ENCODE measurements at regions not wholly inside any gene's neighbourhood (a gene's known extent, or its start where the extent isn't known, plus 50 kb on each side); places are given as distances from the start of the nearest gene placed in this dataset.
"Not testable (repeated sequence)": the region's sequence is repeated elsewhere in the genome, so short reads cannot be mapped to it uniquely, and the experiment has no call there.

GRCh38 chr12:66733321-66733720, 54.4 kb upstream of the GRIP1 start:
- FAIRE-seq = no peak

DNA sequence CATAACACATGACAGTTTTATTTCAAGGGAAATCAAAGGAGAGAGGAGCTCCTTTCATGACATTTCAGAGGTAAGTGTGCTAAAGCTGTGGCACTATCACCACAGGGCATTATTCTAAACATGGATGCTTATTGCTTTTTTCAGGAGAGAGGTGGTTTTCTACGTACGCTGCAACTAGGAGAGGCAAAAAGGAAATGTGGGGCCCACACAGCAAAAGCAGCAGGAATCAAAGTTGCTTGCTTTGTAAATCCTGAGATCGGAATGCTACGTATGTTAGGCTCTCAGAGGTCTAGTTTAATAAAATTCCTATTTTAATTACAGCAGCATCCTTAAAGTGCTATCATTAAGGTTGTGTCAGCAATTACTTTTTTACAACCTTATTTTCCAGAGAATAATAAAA, 55.0 kb upstream of the GRIP1 start:
- no peak for FAIRE-seq

- no peak for FAIRE-seq
Measured at GRCh38 chr12:66735275-66735674, 56.4 kb upstream of the GRIP1 start.

- FAIRE-seq = no peak
Measured at GRCh38 chr12:66736931-66737330, 58.1 kb upstream of the GRIP1 start.

DNA sequence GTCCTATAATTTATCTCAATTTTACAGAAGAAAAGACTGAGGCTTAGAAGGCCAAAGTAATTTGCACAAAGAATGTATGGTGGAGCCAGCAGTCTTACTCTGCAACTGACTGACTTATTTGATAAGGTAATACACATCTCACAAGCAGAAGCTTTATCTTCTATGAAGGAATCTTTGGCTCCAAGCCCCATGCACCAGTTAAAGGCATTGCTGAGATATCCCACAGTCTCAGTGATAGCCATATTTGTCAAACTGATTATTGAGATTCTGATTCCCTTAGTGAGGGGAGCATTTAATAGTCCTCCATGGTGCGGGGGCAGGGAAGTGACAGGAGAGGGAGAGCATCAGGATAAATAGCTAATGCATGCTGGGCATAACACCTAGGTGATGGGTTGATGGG, 60.4 kb upstream of the GRIP1 start:
- no peak for FAIRE-seq

DNA sequence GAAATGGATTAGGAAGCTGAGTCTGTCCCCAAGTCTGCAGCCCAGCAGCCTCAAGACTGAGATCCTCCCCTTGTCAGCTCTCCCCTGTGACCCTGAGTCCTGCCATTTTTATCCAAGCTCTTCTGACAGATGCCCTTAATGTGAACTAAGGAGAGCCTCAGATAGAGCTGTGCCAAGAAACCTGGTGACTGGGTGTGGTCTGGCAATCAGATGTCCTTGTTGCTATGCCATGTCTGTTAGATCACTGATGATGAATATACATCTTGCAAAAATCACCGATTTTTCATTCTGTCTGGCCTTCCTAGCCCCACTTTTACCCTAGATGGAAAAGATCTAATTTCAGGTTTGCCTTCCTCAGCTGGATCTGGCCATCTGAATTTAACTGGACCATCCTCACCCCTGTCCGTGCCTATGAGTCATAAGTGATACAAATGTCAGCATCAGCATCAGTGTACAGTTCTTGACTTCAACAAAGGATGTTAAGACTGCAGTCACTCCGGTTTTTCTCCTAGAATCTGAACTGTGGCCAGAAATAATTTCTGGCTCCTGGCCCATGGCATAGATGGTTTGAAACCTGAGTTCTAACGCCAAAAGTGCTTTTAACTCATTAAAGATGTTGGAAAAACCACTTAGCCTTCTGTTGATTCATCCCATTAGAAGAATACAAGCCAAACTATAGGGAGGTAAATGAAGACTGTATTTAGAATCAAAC, 61.2 kb upstream of the GRIP1 start:
- no peak for FAIRE-seq

DNA sequence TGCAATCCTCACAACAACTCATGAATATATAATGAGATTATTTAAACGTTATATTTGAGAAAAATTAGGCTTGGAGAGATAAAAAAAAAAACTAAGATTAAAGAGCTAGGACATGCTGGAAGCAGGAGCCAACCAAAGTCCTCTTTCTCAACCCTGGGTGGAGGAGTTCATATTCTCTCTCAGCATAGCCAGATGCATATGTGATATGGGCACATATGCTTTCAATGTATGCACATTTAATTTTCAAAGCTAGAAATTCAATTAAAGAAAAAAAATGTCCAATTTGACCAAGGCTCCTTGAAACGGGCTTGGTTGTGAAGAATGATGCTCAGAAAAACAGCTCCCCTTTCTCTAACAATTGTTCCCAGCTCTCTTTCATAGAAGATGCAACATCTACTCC, 61.9 kb upstream of the GRIP1 start:
- FAIRE-seq = no peak

- FAIRE-seq = no peak
Measured at GRCh38 chr12:66741919-66742318, 63.0 kb upstream of the GRIP1 start.

DNA sequence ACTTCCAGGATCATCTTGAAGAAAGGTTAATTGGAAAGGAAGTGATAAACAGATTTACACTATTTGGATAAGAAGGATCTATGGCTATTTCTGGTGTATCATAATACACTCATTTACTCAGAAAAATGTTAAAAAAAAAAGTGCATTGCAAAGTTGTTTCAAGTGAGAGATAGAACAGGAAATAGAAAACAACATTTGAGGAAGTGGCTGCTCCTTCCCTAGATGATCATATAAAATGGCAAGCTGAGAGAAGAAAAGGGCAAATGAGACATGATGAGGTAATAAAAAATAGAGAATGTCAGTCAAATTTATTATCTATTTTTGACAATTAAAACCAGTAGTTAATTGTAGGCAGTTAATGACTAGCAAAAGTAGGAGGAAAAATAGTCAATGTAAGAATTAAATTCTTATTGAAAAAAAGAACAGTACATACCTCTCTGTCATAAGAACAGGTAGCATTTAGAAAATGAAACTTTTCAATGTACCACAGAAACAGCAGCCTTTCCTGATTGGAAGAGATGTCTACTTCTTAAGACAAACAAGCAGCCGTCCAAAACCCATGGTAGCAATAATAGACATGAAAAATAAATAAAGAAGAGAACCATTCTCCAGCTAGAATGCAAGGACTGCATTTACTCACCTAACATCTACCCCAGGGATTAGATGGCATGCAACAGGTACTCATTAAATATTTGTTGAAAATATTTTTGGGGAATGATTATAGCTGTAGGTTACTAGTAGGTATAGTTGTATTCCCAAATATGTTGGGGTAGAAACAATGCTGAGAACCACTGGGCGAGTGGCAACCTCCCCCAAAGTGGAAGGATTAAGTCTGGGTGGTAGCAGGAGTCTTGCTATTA, 63.9 kb upstream of the GRIP1 start:
- FAIRE-seq = no peak

GRCh38 chr12:66744461-66744860, 65.6 kb upstream of the GRIP1 start:
- FAIRE-seq = no peak

DNA sequence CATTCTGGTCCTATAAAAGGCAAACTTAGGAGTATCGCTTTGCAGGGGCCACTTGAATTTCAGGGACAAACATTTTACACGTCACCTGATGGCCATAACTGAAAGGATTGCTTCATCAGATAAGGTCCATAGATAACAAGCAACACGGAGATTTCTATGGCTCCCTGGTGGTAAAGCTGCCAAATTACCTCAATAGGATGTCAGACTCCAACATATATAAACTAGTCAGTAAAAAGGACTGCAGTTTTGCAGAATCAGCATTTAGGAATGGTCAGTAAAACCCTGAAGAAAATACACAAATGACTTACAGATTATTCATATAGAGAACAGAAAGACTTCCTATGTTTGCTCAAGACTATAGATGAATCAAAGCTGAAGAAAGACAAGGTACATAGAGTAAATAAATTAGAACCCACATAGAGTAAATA, 66.1 kb upstream of the GRIP1 start:
- no peak for FAIRE-seq

DNA sequence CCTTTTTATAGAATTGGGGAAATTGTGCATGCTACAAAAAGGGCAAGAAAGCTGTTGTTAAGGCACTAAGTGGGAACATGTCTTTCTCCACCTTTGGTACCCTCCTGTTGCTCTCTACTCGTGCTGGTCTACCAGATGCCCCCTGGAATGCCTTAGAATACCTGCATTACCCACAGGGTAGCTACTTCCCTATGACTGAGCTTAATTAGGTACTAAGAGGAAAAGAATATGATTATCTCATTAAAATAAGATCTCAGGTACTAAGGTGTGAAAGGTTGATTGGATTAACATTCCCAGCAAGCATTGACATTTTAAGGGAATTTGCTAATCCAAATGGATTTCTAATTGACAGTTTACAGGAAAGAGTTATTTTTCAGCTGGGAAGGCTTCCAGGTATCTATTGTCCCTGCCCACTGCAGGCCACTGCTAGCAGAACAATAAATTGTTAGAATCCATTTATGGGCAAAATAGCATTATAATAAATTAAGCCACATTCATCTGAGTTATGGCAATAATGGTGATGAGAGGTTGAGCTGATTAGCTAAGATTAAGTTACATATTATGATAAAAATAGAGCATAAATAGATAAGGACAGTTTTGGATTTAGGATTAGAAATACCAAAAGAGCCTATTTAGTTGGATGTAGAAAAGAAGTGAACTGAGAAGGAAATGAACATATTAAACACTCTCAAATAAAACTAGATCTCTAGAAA, 67.8 kb upstream of the GRIP1 start:
- no peak for FAIRE-seq

- FAIRE-seq = no peak
Measured at GRCh38 chr12:66751432-66752113, 72.7 kb upstream of the GRIP1 start.

GRCh38 chr12:66753810-66754209, 74.9 kb upstream of the GRIP1 start:
- no peak for FAIRE-seq

DNA sequence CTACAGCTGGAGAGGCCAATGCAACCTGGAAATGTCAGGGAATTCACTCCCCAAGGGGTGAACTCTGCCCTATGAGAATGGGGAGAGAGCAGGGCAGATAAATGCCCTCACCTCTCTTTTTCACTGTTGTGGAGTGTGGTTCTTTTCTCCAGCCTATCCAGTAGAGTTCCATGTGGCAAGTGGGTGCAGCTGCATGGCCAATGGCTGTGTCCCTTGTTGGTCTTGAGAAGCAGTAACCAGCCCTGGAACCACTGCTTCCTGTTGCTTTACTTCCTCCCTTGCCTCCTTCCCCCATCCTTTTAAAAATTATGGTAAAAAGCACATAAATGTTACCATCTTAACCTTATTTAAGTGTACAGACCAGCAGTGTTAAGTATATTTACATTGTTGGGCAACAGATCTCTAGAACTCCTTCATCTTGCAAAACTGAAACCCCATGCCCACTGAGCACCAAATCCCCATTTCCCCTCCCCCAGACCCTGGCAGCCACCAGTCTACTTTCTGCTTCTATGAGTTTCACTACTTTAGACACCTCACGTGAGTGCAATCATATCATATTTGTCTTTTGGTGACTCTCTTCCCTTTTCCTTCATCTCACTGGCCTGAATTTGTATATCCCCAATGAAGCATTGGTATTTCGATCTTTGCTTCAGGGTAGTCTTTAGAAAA, 77.0 kb upstream of the GRIP1 start:
- FAIRE-seq = no peak

DNA sequence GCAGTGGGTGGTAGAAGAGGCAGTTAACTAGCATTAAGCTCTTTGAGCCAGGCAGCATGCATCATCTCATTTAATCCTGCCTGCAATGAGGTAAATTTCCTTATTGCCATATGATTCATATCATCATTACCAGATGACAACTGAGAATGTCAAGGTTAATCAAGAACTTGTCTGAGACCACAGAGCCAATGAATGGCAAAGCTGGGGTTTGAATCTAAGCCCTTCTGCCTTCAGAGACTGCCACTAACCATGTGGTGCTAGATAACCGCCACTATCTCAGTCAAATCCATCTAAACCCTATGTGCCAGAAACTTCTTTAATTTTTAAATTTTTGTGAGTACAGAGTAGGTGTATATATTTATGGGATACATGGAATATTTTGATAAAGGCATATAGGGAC, 77.8 kb upstream of the GRIP1 start:
- no peak for FAIRE-seq

DNA sequence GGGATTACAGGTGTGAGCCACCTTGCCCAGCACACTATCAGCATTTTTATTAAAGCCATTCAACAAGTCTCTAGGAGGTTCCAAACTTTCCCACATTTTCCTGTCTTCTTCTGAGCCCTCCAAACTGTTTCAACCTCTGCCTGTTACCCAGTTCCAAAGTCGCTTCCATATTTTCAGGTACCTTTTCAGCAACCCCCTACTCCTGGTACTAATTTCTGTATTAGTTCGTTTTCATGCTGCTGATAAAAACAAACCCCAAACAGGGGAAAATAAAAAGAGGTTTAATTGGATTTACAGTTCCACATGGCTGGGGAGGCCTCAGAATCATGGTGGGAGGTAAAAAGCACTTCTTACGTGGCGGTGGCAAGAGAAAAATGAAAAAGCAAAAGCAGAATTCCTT, 81.2 kb upstream of the GRIP1 start:
- FAIRE-seq = not testable (repeated sequence)

GRCh38 chr12:66763467-66763866, 84.6 kb upstream of the GRIP1 start:
- FAIRE-seq = no peak

- FAIRE-seq = no peak
Measured at GRCh38 chr12:66765204-66765603, 86.3 kb upstream of the GRIP1 start.

DNA sequence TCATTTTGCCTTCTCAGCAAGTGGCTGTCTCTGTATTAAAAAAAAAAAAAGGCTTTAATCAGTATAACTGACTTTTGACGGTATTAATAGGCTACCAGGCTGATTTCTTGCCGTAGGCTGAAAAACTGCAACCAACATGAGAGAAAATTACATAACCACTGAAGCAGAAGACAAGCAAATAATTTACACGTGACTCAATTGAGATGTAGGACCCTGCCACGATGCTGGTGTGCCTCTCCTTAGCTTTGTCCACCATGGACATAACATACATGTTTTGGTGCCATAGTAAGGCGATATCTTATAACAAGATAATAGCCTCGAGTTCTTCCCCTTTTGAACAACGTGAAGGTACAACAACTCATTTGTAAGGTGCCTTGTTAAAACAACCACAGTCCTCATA, 88.7 kb upstream of the GRIP1 start:
- no peak for FAIRE-seq

DNA sequence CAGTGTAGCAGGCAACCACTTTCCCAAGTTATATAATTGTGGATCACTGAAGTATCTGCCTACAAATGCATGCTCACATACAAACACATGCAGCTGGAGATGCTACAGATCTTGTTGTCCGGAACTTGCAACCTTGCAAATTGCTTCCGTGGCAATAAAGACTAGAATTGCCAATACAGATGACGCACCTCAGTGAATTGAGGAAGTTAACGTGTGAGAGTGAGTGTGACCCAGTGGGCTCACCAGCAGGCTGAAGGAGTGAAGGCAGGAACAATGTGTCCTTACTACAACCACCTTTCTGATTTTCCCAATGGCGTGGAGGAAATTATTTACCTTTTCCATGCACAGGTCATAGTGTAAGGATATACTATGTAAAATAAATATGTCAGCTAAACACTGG, 89.4 kb upstream of the GRIP1 start:
- no peak for FAIRE-seq

- FAIRE-seq = no peak
Measured at GRCh38 chr12:66774929-66775328, 96.1 kb upstream of the GRIP1 start.

GRCh38 chr12:66775871-66776270, 97.0 kb upstream of the GRIP1 start:
- FAIRE-seq = no peak

All from endometrium (tissue), 2 donors.